ENCODE measurements at regions not wholly inside any gene's neighbourhood (a gene's known extent, or its start where the extent isn't known, plus 50 kb on each side); places are given as distances from the start of the nearest gene placed in this dataset.

DNA sequence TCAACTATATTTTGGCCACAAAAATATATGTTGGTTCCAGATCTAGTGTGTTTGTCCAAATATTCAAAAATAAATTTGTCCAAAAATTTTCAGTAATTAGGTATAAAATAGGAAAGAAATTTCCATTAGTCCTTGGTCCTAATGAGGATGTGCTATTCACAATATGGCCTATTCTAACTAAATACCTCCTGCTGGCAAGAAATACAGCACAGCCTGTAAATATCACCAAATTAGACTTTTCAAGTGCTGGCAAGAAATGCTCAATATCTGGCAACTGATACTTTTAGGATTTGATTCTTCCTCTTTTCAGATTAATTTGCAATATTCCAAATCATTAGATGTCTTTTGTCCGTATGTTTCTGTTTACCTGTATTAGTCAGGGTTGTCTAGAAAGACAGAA lies 1446.2 kb downstream of the LRFN5 start:
- DNase-seq (ENCODE audit: low read depth, low spot score) = no peak
- no peaks in the 10 kb centered on the region for H3K9me3 Mint-ChIP-seq
- TF ChIP-seq, protein P1, sequence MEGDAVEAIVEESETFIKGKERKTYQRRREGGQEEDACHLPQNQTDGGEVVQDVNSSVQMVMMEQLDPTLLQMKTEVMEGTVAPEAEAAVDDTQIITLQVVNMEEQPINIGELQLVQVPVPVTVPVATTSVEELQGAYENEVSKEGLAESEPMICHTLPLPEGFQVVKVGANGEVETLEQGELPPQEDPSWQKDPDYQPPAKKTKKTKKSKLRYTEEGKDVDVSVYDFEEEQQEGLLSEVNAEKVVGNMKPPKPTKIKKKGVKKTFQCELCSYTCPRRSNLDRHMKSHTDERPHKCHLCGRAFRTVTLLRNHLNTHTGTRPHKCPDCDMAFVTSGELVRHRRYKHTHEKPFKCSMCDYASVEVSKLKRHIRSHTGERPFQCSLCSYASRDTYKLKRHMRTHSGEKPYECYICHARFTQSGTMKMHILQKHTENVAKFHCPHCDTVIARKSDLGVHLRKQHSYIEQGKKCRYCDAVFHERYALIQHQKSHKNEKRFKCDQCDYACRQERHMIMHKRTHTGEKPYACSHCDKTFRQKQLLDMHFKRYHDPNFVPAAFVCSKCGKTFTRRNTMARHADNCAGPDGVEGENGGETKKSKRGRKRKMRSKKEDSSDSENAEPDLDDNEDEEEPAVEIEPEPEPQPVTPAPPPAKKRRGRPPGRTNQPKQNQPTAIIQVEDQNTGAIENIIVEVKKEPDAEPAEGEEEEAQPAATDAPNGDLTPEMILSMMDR (conservative IDR thresholded peaks at IDR 0.05) = no peak
- no peak overlapping the region for H3K27ac Mint-ChIP-seq (ENCODE audit: unreplicated experiment)
- no peaks in the 10 kb centered on the region for H3K4me1 Mint-ChIP-seq
- H3K27me3 Mint-ChIP-seq (ENCODE audit: low read depth) = no peaks in the 10 kb centered on the region
- no peak overlapping the region for H3K4me3 Mint-ChIP-seq
- H3K36me3 Mint-ChIP-seq (ENCODE audit: low read depth) = no peaks in the 10 kb centered on the region

DNA sequence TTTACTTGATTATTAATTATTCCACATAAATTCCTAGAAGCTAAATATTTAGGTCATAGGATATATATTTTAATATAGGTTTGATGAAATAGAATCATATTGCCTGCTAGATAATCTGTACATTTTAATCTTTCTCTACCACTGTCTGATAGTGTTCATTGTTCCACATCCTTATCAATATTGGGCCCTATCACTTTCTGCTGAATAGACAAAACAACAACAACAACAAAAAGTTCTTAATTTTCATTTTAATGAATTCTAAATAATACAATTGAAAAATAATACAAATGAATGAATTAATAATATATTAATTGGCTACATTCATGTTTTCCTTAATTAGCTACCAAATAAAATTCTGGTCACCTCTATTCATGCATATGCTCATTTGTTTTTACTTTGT lies 1437.2 kb downstream of the LRFN5 start:
- H3K9me3 Mint-ChIP-seq = no peaks in the 10 kb centered on the region
- DNase-seq (ENCODE audit: low read depth, low spot score) = no peak
- no peaks in the 10 kb centered on the region for H3K36me3 Mint-ChIP-seq (ENCODE audit: low read depth)
- H3K4me3 Mint-ChIP-seq = no peak overlapping the region
- no peaks in the 10 kb centered on the region for H3K27me3 Mint-ChIP-seq (ENCODE audit: low read depth)
- no peaks in the 10 kb centered on the region for H3K4me1 Mint-ChIP-seq
- TF ChIP-seq, protein P1 (conservative IDR thresholded peaks at IDR 0.05) = no peak
- H3K27ac Mint-ChIP-seq (ENCODE audit: unreplicated experiment) = no peak overlapping the region

DNA sequence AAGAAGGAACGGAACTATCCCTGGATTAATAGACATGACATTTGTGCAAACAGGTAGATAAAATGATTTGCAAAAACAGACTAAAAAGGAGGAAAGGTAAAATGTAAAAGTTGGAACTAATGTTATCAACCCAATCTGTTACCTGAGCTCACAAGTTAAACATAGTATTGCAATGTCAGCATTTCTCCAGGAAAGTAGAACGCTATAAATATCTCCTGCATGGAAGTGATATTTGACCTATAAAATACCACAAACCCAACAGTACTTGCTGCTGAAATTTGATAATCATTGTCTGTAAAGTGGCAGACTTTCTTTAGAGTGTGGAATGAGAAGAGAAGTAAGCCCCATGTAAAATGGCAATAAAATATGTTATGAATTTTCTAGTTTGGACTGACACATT lies 1435.7 kb downstream of the LRFN5 start:
- no peaks in the 10 kb centered on the region for H3K36me3 Mint-ChIP-seq (ENCODE audit: low read depth)
- no peak overlapping the region for H3K4me3 Mint-ChIP-seq
- no peak overlapping the region for H3K27ac Mint-ChIP-seq (ENCODE audit: unreplicated experiment)
- H3K9me3 Mint-ChIP-seq = no peaks in the 10 kb centered on the region
- DNase-seq (ENCODE audit: low read depth, low spot score) = no peak
- TF ChIP-seq, protein P1 (conservative IDR thresholded peaks at IDR 0.05) = no peak
- no peaks in the 10 kb centered on the region for H3K27me3 Mint-ChIP-seq (ENCODE audit: low read depth)
- no peaks in the 10 kb centered on the region for H3K4me1 Mint-ChIP-seq

DNA sequence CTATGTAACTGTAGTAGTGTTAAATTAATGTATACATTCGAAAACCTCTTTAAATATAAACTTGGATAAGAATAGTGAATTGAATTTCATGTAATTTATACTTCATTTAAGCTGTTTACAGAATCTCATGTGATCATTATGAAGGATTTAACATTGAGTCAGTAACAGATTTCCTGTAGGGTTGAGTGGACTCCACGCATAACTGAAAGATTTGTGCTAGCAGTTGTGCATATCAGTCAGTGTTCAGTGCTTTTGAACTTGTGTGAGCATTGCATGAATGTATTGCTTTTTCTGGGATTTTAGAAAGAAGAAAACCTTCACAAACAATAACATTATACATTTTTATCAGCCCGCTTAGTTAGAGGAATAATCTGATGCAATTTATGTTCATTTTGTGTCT lies 1435.3 kb downstream of the LRFN5 start:
- H3K4me1 Mint-ChIP-seq = no peaks in the 10 kb centered on the region
- no peak overlapping the region for H3K4me3 Mint-ChIP-seq
- no peak overlapping the region for H3K27ac Mint-ChIP-seq (ENCODE audit: unreplicated experiment)
- no peak for DNase-seq (ENCODE audit: low read depth, low spot score)
- H3K27me3 Mint-ChIP-seq (ENCODE audit: low read depth) = no peaks in the 10 kb centered on the region
- TF ChIP-seq, protein P1 (conservative IDR thresholded peaks at IDR 0.05) = no peak
- H3K36me3 Mint-ChIP-seq (ENCODE audit: low read depth) = no peaks in the 10 kb centered on the region
- H3K9me3 Mint-ChIP-seq = no peaks in the 10 kb centered on the region

DNA sequence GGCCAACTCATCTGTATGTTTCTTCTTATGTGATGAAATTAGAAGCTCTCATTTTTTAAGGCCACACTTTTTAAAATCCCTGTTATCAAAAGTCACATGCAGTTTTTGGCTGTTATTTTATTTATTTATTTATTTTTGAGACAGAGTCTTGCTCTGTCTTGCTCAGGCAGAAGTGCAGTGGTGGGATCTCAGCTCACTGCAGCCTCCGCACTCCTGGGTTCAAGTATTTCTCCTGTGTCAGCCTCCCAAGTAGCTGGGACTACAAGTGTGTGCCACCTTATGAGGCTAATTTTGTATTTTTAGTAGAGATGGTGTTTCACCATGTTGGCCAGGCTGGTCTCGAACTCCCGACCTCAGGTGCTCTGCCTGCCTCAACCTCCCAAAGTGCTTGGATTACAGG lies 1434.5 kb downstream of the LRFN5 start:
- Mint-ChIP-seq H3K27ac (ENCODE audit: unreplicated experiment) (no peak overlapping the region), H3K4me3 (no peak overlapping the region)

More for the DNA sequence above, 1434.5 kb downstream of the LRFN5 start:
- TF ChIP-seq, protein P1 (conservative IDR thresholded peaks at IDR 0.05) = no peak
- no peaks in the 10 kb centered on the region for H3K36me3 Mint-ChIP-seq (ENCODE audit: low read depth)
- no peaks in the 10 kb centered on the region for H3K4me1 Mint-ChIP-seq
- H3K27me3 Mint-ChIP-seq (ENCODE audit: low read depth) = no peaks in the 10 kb centered on the region
- H3K9me3 Mint-ChIP-seq = no peaks in the 10 kb centered on the region
- no peak for DNase-seq (ENCODE audit: low read depth, low spot score)

Data from neural crest cell (in vitro differentiated cells).